Hepatocyte (in vitro differentiated cells): ENCODE measurements at regions not wholly inside any gene's neighbourhood (a gene's known extent, or its start where the extent isn't known, plus 50 kb on each side); places are given as distances from the start of the nearest gene placed in this dataset.

Source experiments
- DNase-seq: peaks from one replicate; pipeline ENCODE4 v3.0.0-alpha.2; 2016; ENCODE audit warnings: low spot score
- H2AFZ ChIP-seq: fragments of 200-600 bp; sonication (generic); 2 replicates; pipeline ENCODE4 v1.6.0; 2016; ENCODE audit warnings: antibody characterized with exemption, mild to moderate bottlenecking
- H3K27ac ChIP-seq: fragments of 200-600 bp; sonication (generic); 2 replicates; pipeline ENCODE4 v1.5.1; 2016; ENCODE audit warnings: mild to moderate bottlenecking
- H3K27me3 ChIP-seq: fragments of 200-600 bp; sonication (generic); 2 replicates; pipeline ENCODE4 v1.6.1; 2016
- H3K36me3 ChIP-seq: fragments of 200-600 bp; sonication (generic); replicated peaks from 2 replicates; pipeline ENCODE4 v1.5.1; 2016; ENCODE audit warnings: low read depth; ENCODE audit not compliant: insufficient read depth
- H3K4me1 ChIP-seq: fragments of 200-600 bp; sonication (generic); 2 replicates; pipeline ENCODE4 v1.5.1; 2016; ENCODE audit warnings: mild to moderate bottlenecking, moderate library complexity; ENCODE audit not compliant: insufficient read depth
- H3K4me2 ChIP-seq: fragments of 200-600 bp; sonication (generic); 2 replicates; pipeline ENCODE4 v1.6.0; 2016
- H3K4me3 ChIP-seq: fragments of 200-600 bp; sonication (generic); 2 replicates; pipeline ENCODE4 v1.5.1; 2016; ENCODE audit warnings: mild to moderate bottlenecking
- H3K79me2 ChIP-seq: fragments of 200-600 bp; sonication (generic); 2 replicates; pipeline ENCODE4 v1.6.0; 2017; ENCODE audit warnings: mild to moderate bottlenecking
- H3K9me2 ChIP-seq: fragments of 200-600 bp; sonication (generic); replicated peaks from 2 replicates; pipeline ENCODE4 v1.6.0; 2017; ENCODE audit warnings: mild to moderate bottlenecking; ENCODE audit not compliant: insufficient read depth
- H3K9me3 ChIP-seq: fragments of 200-600 bp; sonication (generic); 2 replicates; pipeline ENCODE4 v1.5.1; 2016; ENCODE audit warnings: low read depth, mild to moderate bottlenecking
- H4K20me1 ChIP-seq: fragments of 200-600 bp; sonication (generic); 2 replicates; pipeline ENCODE4 v1.6.0; 2016; ENCODE audit warnings: mild to moderate bottlenecking; ENCODE audit not compliant: insufficient read depth, poor library complexity, severe bottlenecking
- CTCF ChIP-seq: fragments of 200-600 bp; sonication (generic); IDR thresholded peaks from 2 replicates; pipeline ENCODE4 v1.5.1; 2016; ENCODE audit warnings: antibody characterized with exemption, mild to moderate bottlenecking; ENCODE audit not compliant: poor library complexity
- EZH2 ChIP-seq: fragments of 200-600 bp; sonication (generic); IDR thresholded peaks from 2 replicates; pipeline ENCODE4 v1.6.1; 2016; ENCODE audit warnings: antibody characterized with exemption, mild to moderate bottlenecking, borderline replicate concordance
- EZH2phosphoT487 ChIP-seq: fragments of 200-600 bp; sonication (generic); IDR thresholded peaks from one replicate; pipeline ENCODE4 v1.6.1; 2018; ENCODE audit warnings: antibody characterized with exemption, mild to moderate bottlenecking, low read depth, moderate library complexity; ENCODE audit not compliant: unreplicated experiment, severe bottlenecking
- WGBS: methylation state at CpG from one replicate; pipeline ENCODE4 v1.1.6; 2016; ENCODE audit warnings: low lambda C conversion rate; ENCODE audit errors: missing lambda C conversion rate; 5-methylcytosine and 5-hydroxymethylcytosine counted together

- no peak for DNase-seq
- no peak for TF ChIP-seq EZH2
- no peak for TF ChIP-seq EZH2phosphoT487
- no peak for TF ChIP-seq CTCF
These were observed 110.8 kb upstream of the SRRM4 start for GRCh38 chr12:118870551-118870950.

GRCh38 chr12:118874698-118875548 lies 106.4 kb upstream of the SRRM4 start:
- Histone ChIP-seq H4K20me1 (no peaks in the 10 kb centered on the region), H3K4me1 (no peaks in the 10 kb centered on the region), H3K36me3 (no peaks in the 10 kb centered on the region), H3K4me2 (no peak overlapping the region), H2AFZ (no peak overlapping the region), H3K4me3 (no peak overlapping the region), H3K27me3 (no peaks in the 10 kb centered on the region), H3K79me2 (no peaks in the 10 kb centered on the region), H3K9me3 (no peaks in the 10 kb centered on the region), H3K27ac (no peak overlapping the region), H3K9me2 (no peaks in the 10 kb centered on the region)
- no peak for TF ChIP-seq CTCF
- TF ChIP-seq EZH2 = no peak
- TF ChIP-seq EZH2phosphoT487 = no peak
- 29% methylated on average over 6 of the region's 6 CpGs for WGBS
- no peak for DNase-seq

More at GRCh38 chr12:118870551-118870950, 110.8 kb upstream of the SRRM4 start:
- Histone ChIP-seq H3K27ac (no peak overlapping the region), H3K4me3 (no peak overlapping the region), H3K4me1 (no peaks in the 10 kb centered on the region), H3K36me3 (no peaks in the 10 kb centered on the region), H3K27me3 (no peaks in the 10 kb centered on the region), H3K9me3 (no peaks in the 10 kb centered on the region), H3K79me2 (no peaks in the 10 kb centered on the region), H3K4me2 (no peak overlapping the region), H4K20me1 (no peaks in the 10 kb centered on the region), H2AFZ (no peak overlapping the region), H3K9me2 (no peaks in the 10 kb centered on the region)
- WGBS = 50% methylated on average over 2 of the region's 2 CpGs

GRCh38 chr12:118880720-118881493 lies 100.4 kb upstream of the SRRM4 start:
- H3K27ac ChIP-seq = no peak overlapping the region
- H3K9me2 ChIP-seq = no peaks in the 10 kb centered on the region
- no peaks in the 10 kb centered on the region for H3K4me1 ChIP-seq
- TF ChIP-seq EZH2 (no peak), CTCF (no peak), EZH2phosphoT487 (no peak)
- WGBS = 59% methylated on average over 5 of the region's 5 CpGs
- no peaks in the 10 kb centered on the region for H3K79me2 ChIP-seq
- no peaks in the 10 kb centered on the region for H4K20me1 ChIP-seq
- H3K36me3 ChIP-seq = no peaks in the 10 kb centered on the region
- no peaks in the 10 kb centered on the region for H3K27me3 ChIP-seq
- H3K4me2 ChIP-seq = no peak overlapping the region
- no peak for DNase-seq
- no peak overlapping the region for H2AFZ ChIP-seq
- no peak overlapping the region for H3K4me3 ChIP-seq
- no peaks in the 10 kb centered on the region for H3K9me3 ChIP-seq
